ENCODE measurements at regions not wholly inside any gene's neighbourhood (a gene's known extent, or its start where the extent isn't known, plus 50 kb on each side); places are given as distances from the start of the nearest gene placed in this dataset.

DNA sequence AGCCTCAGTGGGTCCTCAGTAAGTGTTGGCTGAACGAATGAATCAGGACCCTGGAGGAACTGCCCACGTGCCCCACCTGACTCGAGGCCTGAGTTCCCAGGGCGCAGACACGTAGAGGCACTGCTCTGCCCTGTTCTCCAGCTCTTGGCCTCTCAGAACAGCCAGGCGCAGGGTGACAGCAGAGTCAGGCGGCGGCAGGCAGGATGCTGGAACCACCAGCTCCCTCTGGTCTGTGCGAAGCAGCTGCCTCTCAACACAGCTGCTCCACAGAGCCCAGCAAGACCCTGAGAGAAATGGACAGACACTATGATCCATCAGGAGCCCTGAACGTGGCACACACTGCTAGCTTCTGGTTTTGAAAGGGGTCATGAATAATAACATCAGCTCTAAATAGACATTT, 53.1 kb upstream of the BCO1 start:
- no peak for DNase-seq (ENCODE audit: low read depth, low spot score)

DNA sequence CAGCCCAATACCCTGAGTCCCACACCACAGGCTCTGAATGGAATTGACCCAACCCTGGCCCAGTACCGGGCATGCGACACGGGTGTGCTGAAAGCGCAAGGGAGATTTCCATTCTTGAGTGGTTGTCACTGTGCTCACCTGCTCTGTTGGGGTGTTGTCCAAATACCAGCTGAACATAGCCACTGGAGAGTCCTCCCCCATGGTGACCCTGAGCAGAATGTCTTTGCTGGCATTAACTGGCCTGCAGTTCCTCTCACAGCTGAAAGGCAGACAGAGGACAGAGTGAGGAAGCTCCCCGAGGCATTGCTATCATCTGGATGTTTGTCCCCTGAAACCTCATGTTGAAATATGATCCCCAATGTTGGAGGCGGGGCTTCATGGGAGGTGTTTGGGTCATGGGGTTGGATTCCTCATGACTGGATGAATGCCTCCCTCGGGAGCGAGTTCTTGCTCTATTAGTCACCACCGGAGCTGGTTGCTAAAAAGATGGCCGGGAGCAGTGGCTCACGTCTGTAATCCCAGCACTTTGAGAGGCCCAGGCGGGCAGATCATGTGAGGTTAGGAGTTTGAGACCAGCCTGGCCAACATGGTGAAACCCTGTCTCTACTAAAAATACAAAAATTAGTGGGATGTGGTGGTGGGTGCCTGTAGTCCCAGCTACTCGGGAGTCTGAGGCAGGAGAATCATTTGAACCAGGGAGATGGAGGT, 57.3 kb upstream of the BCO1 start:
- peak; percentile 96 for DNase-seq (ENCODE audit: low read depth, low spot score)

DNA sequence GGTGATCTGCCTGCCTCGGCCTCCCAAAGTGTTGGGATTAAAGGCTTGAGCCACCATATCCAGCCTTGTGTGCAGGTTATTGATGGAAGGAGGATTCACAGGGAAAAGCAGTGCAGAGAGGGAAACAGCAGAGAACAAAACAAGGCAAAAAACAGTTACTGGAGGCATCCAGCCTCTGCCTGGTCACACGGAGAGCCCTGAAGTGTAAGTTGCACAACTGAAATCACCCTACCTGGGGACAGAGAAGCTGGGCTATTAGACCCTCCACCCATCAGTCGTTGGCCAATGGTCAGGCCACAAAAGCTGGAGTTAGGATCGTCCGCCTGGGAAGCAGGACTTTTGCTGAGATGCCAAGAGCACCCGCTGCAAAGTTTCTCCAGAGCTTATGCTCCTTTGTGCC, 57.9 kb upstream of the BCO1 start:
- DNase-seq (ENCODE audit: low read depth, low spot score) = no peak

DNA sequence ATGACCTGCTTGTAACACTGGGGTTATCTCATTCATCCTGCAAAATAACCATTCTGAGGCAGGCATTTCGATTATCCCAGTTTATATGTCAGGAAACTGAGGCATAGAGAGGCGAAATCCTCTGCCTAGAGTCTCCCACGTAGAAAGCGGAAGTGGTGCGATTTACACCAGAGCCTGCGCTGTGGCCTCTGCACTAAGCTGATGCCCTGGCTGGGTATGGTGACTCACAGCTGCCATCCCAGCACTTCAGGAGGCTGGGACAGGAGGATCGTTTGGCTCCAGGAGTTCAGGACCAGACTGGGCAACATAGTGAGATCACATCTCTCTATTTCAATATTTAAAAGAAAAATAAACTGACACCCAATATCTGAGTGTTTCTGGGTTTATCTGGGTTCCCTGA, 59.3 kb upstream of the BCO1 start:
- DNase-seq (ENCODE audit: low read depth, low spot score) = no peak

DNA sequence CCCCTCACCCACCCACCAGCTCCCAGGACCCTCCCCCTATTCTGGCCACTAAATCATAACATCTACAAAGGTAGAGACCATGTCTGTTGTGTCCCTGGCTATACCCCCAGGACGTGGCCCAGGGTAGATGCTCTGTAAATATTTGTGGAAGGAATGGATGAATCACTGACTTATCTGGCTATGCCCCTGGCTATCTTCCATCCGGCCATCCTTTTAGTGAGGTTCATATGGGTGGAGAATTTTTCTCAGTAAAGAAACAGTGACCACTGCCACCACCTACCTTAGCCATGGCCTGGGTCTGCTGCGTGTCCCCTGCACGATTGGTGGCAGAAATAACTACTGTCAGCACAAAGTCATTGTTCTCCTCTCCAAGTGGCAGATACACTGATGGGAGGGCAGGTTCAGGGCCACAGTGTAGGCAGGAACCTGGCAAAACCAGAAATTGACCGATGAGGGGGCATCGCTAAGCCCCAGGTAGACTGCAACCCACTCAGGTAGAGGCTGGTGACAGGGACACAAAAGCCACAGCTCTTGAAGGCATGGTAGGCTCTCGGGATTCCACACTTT, 63.1 kb upstream of the BCO1 start:
- peak; percentile 61 for DNase-seq (ENCODE audit: low read depth, low spot score)

DNA sequence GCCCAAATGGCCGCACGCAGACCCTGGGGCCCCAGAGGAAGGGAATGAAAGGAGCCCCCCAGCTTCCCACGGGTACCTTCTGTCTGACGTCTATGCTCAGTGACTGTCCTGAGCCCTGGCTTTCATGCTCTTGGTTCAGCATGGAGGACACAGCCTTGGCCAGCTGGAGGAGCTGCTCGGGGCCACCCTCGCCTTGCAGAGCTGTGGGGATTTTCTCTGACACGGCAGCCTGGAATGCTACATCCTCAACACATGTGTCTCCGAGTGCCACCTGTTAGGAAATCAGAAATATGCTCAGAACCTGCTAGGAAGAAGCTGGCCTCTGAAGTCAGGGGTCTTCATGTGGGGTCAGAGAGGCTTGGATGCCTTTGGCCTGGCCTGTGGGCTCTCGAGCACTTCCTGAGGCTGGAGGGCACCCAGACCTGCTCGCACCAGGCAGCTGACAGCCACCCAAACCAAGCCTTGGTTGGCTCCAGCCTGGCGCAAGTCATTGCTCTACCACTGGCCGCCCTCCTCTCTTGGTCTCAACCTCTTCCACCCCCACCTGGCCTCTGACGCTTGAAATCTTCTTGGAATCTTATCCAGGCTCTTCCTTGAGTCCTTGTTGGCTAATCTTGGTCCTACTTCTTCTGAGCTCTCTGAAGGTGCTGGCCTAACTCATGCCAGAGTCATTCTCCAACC, 63.7 kb upstream of the BCO1 start:
- DNase-seq (ENCODE audit: low read depth, low spot score) = peak; percentile 23

DNA sequence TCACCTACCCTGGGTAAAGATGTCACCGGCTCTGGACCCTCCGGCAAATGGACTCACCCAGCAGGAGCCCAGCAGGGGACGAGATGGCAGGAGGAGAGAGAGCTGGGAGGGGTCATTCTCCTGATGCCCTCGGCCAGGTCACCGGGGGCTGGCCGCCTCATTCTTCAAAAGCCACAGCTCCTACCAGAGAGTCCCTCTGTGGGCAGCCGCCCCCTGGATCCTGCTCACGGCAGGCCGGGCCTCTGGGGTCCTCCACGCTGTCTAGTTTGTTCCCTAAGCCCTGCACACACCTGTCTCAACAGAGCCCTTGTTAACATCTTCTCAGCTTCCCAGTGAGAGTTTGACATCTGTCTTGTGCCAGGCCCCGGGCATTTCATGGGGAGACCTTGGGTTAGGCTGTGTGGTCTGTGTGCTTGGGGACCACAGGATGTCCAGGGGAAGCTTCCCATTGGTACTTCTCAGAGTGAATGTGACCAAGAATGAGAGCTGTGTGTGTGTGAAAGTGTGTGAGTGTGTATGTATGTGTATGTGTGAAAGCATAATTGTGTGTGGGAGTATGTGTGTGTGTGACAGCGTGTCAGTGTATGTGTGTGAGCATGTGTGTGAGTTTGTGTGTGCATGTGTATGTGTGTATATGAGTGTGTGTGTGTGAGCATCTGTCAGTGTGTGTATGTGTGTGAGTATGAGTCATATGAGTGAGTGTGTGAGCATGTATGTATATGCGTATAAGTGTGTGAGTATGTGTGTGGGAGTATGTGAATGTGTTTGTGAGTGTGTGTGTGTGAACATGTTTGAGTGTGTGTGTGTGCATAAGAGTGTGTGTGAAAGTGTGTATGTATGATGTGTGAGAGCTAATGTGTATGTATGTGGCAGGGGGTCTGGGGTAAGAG, 65.5 kb upstream of the BCO1 start:
- no peak for DNase-seq (ENCODE audit: low read depth, low spot score)

DNA sequence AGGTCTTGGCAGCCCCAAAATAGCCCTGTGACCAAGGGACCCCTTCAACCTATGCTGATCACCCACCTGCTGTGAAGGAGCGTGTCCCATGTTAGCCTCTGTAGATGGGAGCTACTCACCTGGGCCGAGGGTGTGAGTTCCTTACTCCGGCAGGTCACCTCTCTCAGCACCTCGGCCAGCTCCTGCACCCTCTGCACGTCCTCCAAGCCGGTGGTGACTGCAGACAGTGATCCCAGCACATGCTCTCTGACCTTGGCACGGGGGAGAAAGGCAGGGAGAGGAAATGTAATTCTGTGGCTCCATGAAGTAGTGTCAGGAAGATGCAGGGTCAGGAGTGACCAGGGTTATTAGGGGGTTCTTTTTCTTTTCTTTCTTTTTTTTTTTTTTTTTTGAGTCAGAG, 67.7 kb upstream of the BCO1 start:
- DNase-seq (ENCODE audit: low read depth, low spot score) = peak; percentile 31

DNA sequence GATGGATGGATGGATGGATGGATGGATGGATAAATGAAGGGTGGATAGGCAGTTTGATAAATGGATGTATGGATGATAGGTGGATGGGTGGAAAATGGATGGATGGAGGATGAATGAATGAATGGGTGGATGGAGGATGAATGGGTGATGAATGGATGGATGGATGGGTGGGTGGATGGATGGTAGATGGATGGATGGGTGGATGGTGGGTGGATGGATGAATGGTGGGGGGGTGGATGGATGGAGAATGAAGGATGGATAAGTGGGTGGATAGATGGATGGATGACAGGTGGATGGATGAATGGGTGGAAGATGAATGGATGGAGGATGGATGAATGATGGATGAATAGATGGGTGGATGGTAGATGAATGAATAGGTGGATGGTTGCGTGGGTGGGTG, 70.1 kb upstream of the BCO1 start:
- DNase-seq (ENCODE audit: low read depth, low spot score) = no peak

DNA sequence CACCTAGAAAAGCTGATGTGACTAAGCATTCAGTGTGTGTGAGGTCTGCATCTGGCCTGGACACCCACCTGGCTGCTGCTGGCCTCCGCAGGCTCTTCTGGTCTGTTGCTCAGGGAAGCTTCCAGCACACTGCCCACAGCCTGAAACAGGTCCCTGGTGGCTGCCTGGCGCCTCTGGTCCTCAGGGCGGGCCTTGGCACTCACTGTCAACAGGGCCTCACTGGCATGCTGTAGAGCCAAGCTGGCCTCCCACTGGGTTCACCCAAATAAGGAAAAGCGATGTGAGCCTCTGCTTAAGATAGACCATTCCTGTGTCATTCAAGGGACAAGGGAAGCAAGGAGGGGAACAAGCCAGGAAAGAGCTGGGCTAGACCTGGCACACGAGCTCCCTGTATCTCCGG, 70.6 kb upstream of the BCO1 start:
- no peak for DNase-seq (ENCODE audit: low read depth, low spot score)

DNA sequence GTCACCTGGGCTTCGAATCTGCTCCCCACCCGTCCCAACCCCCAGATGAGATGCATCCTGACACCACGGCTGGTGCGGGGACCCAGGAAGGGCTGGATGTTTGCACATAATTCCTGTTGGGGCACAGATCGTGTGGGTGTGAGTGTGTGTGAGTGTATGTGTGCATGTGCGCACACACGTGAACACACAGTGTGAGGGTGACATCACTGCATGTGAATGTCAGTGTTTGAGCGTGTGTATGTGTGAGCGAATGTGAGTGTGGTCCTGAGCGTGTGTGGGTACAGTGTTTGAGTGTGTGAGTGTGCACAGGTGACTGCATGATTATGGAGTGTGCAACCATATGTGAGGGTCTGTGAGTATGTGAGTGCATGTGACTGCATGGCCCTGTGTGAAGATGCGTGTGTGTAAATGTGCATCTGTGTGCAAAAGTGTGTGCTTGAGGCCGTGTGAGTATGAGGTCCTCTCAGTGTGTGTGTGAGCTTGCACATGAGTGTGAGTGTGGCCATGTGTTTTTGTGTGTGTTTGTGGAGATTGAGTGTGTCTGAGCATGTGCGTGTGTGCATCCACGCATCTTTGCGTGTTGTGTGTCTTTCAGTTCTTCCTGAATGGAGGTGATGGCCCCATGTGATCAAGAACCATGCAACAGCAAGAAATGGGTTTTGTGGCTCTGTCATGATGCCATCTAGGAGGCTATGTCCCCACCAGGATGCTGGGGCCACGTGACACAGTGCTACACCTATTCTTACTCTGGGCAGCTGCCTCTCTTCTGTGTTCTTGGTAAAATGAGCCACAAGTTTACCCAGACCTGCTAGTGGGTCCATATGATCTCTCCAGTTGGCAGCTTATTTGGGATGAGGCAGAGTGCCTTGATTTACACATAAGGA, 70.5 kb upstream of the GCSH start:
- no peak for DNase-seq (ENCODE audit: low read depth, low spot score)

DNA sequence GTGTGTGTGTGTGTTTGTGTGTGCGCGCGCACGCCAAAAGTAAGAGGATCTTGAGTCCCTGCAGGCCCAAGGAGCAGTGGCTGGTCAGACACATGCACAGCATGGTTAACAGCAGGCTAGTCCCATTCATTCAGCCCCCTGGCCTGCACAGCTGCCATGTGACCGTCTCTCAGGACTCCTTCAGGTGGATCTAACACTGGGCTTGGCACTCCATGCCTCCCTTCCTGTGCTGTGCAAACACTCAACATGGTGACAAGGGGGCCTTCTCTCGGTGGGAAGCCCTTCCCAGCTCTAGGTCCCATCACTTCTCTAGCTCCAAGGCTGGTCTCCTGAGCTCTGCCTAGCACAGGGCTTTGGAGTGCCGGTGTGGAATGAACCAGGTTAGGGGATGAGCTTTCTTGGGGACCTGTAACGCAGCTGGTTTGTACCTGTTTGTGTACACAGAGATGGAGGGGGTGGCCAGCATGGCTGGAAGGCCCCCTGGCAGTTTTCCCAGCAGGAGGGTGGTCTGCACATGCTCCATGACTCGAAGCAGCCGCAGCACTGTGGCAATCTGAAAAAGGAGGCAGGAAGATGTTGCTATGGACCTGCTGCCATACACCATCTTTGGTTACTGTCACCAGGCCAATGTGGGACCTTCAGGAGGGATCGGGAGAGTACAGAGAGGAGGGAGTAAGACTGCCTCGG, 69.4 kb upstream of the GCSH start:
- DNase-seq (ENCODE audit: low read depth, low spot score) = no peak

DNA sequence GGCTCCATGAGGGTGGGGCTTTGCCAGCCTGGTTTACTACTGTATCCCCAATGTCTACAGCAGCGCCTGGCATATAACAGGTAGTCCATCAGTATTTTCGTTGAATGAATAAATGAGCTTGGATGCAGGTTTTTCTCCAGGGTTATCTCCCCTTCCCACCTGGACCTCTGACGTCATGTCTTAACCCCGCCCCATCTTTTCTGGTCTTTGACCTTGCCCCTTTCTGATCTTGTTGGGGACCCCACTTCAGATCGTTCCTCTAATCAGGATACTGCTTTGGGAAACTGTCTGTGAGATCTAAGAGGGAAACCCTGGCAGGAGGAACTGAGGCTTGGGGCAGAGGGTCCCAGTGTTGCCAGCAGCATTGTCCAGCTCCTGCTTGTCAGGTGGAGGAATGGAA, 68.8 kb upstream of the GCSH start:
- DNase-seq (ENCODE audit: low read depth, low spot score) = no peak

DNA sequence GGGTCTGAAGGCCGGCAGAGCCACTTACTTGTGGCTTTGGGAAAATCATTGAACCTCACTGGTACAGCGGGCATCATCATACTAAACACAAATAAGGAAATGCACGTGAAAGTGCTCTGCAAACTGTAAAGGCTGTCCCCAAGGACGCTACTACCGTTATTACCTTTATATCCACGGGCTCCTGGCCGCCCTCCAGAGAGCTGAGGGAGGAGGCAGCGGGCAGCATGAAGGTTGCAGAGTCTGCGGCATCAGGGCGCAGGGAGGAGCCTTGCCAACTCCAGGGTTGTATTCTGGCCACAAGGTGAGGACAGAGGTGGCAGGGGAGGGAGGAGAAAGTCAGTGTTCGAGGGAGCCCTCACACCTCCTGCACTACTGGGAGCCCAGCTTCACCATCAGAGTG, 68.3 kb upstream of the GCSH start:
- DNase-seq (ENCODE audit: low read depth, low spot score) = no peak

DNA sequence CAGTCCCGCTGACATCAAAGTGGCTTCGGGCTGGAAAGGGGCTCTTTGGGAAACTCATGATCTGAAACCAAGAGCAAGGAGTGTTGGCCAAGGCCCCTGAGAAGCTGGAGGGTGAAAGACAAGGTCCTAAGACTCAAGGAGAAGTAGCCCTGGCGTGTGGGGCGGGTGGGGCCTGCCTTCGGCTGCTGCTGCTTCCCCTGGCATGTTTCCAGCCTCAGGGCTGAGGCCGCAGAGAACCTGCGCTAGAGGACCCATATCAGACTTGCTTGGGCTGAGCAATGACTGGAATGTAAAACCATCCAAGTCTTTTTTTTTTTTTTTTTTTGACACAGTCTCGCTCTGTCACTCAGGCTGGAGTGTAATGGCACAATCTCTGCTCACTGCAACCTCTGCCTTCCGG, 67.5 kb upstream of the GCSH start:
- peak; percentile 18 for DNase-seq (ENCODE audit: low read depth, low spot score)

DNA sequence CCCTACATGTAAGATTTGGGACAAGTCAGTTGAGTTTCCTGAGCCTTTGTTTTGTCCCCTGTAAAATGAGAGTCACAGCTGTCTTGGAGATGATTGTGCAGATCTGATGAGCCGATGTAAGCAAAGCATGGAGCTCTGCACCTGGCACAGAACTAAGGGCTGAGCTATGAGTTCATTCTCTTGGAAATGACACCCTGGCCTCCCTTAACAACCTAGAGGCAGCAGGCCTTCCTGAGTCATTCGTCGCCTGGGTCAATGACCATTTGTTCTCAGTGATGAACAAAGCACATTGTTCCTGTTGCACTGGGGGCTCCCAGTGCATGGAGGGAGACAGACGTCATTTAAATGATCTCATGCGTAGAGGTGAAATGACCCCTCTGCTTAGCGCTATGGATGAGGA, 62.8 kb upstream of the GCSH start:
- no peak for DNase-seq (ENCODE audit: low read depth, low spot score)

DNA sequence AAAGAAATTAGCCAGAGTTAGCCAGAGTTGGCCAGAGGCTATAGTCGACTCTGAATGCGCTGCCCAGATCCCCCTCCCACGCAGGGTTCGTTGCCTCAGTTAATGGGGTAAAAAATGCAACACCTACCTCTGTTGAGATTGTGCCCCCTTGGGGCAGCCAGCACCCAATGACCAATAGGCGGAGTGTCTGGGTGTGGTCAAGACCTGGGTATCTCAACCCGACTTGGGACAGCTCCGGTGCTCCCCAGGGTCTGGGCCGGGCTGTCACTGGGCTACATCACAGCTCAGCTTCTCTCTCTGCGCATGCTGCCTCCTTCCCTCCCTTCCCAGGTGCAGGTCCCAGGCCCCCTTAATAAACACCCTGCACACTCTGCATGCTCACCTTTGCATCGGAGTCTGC, 59.6 kb upstream of the GCSH start:
- no peak for DNase-seq (ENCODE audit: low read depth, low spot score)

DNA sequence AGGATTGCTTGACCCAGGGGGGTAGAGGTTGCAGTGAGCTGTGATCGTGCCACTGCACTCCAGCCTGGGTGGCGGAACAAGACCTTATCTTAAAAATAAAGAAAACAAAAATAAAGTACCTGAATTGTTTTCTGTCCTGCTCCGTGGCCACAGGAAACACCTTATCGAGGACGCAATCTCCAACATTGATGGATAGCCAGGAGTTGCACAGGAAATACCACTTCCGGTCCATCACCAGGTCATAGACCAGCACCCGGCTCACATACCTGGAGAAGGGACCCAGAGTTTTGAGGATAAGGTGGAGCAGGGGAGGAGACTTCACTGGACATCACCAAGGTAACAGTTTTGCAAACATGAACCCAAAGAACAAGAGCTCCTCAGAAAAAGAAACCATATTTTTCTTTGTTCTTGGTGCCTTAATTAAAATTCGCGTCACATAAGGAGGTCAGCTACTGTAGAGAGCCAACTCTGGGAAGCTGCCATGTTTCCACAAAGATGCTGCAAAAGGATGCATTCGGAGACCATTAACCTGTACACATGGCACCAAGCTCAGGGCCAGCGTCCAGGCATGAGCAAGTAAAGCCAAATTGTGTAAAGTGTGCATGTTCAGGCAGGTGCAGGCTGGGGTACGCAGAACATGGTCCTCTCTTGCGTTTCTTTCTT, 55.6 kb upstream of the GCSH start:
- DNase-seq (ENCODE audit: low read depth, low spot score) = no peak

DNA sequence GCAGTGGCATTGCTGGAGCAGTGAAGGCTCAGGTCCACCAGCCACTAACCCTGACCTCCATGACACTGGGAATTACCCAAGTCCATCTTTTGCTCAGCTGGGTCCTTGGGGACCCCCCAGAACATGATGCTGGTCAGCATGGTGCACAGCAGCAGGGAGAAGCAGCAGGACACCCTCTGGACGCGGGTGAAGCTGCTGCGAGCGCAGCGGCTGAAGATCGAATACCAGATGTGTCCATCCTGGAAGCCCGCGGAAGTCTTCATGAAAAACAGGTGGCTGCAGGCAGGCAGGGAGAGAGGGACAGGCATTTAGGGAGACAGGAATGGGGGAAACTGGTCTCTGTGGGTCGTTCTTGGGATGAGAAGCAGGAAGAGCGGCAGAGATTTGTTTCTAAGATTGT, 53.4 kb upstream of the GCSH start:
- DNase-seq (ENCODE audit: low read depth, low spot score) = no peak

DNA sequence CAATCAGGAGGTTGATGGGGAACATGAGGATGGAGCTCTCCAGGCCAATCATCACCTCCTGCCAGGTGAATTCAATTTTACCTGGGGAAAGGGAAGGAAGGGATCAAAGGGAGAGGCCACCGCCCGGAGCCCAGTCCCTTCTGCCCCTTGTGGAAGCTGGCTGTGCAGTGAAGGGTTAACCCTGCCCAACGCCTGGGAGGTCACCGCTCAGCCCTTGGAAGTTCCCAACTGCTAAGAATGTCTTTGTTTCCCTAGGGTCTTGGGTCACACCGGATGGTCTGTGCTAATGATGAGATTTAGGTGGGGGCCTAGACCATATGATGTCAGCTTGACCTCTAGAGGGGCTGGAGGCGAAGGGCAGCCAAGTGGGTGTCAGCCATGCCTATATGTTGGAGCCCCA, 52.1 kb upstream of the GCSH start:
- no peak for DNase-seq (ENCODE audit: low read depth, low spot score)

Measured in astrocyte of the hippocampus (primary cell).